Panc1 (cell line): ENCODE measurements at regions not wholly inside any gene's neighbourhood (a gene's known extent, or its start where the extent isn't known, plus 50 kb on each side); places are given as distances from the start of the nearest gene placed in this dataset.

ENCODE experiments used
- ATAC-seq: fragments of 200-7000 bp; cut with Tn5 transposase; 2 replicates; pipeline ENCODE4 v1.9.1; 2020; ENCODE audit warnings: mild to moderate bottlenecking, moderate library complexity
- BruUV-seq: library from RNA; stranded (reverse); fragments of 400-500 nt; replicated peaks from 2 replicates; lab custom pipeline; 2021; lab: Mats Ljungman, UMichigan
- CTCF ChIA-PET: fragments of 300-600 bp; sonication (Branson Sonifier 250); formaldehyde crosslinking; loops from one replicate; lab custom pipeline; 2022; ENCODE audit warnings: antibody characterized with exemption; lab: Charles Lee
- POLR2A ChIA-PET: fragments of 300-600 bp; sonication (Branson Sonifier 250); formaldehyde crosslinking; loops from one replicate; lab custom pipeline; 2022; ENCODE audit warnings: antibody characterized with exemption; lab: Charles Lee
- DNase-seq: peaks from one replicate; pipeline ENCODE4 v3.0.0-alpha.2; 2010; ENCODE audit warnings: low read depth, low spot score
- H3K27ac ChIP-seq: 2 replicates; pipeline ENCODE4 v1.5.1; 2011; ENCODE audit warnings: mild to moderate bottlenecking, low read length, inconsistent platforms
- H3K27me3 ChIP-seq: fragments of 200-500 bp; sonication (Bioruptor generic); 2 replicates; pipeline ENCODE4 v1.6.0; 2014; ENCODE audit warnings: low read length, inconsistent platforms; ENCODE audit not compliant: control insufficient read depth, insufficient read depth
- H3K36me3 ChIP-seq: fragments of 200-500 bp; sonication (Bioruptor generic); 2 replicates; pipeline ENCODE4 v1.5.1; 2014; ENCODE audit warnings: inconsistent platforms, mild to moderate bottlenecking, low read length, moderate library complexity; ENCODE audit not compliant: control insufficient read depth, insufficient read depth
- H3K4me1 ChIP-seq: 2 replicates; pipeline ENCODE4 v1.5.1; 2011; ENCODE audit warnings: inconsistent platforms, mild to moderate bottlenecking, low read length, moderate library complexity; ENCODE audit not compliant: control insufficient read depth, insufficient read depth
- H3K4me3 ChIP-seq, 2 experiments: 2 replicates each; pipeline ENCODE4 v1.5.1; 2011 to 2012; ENCODE audit warnings: low read depth in 2 of 2, low read length in 2 of 2, mild to moderate bottlenecking in 2 of 2, inconsistent platforms in 1 of 2, moderate library complexity in 1 of 2
- H3K9me3 ChIP-seq: fragments of 200-500 bp; sonication (Bioruptor generic); 2 replicates; pipeline ENCODE4 v1.5.1; 2014; ENCODE audit warnings: low read depth, mild to moderate bottlenecking, inconsistent platforms, low read length, moderate library complexity; ENCODE audit not compliant: control insufficient read depth, insufficient read depth
- CTCF ChIP-seq: fragments of 450-650 bp; IDR thresholded peaks from 2 replicates; pipeline ENCODE4 v1.5.1; 2017; ENCODE audit warnings: mild to moderate bottlenecking
- POLR2AphosphoS5 ChIP-seq: IDR thresholded peaks from 2 replicates; pipeline ENCODE4 v1.6.1; 2012; ENCODE audit warnings: mild to moderate bottlenecking, low read depth, low read length, moderate library complexity
- REST ChIP-seq, 2 experiments: IDR thresholded peaks; 2 replicates each; pipeline ENCODE4 v1.6.1; 2011 to 2012; ENCODE audit warnings: low read depth in 2 of 2, control low read depth in 1 of 2, low read length in 1 of 2, mild to moderate bottlenecking in 1 of 2, moderate library complexity in 1 of 2; ENCODE audit not compliant: insufficient read depth in 1 of 2
- SIN3A ChIP-seq: IDR thresholded peaks from 2 replicates; pipeline ENCODE4 v1.6.1; 2012; ENCODE audit warnings: low read depth, mild to moderate bottlenecking, low read length, moderate library complexity, borderline replicate concordance; ENCODE audit not compliant: insufficient read depth
- TCF7L2 ChIP-seq: IDR thresholded peaks from 2 replicates; pipeline ENCODE4 v1.6.1; 2011; ENCODE audit warnings: mild to moderate bottlenecking, low read depth, low read length, inconsistent platforms
- in situ Hi-C: cut with HindIII; loops from 2 replicates; pipeline ENCODE4 v1.10.0; 2016; ENCODE audit warnings: low sequenced_read_pairs, low pct_unique_long_range_greater_than_20kb
- intact Hi-C: fragments of 100-400 bp; cut with micrococcal nuclease; formaldehyde crosslinking; loops from one replicate; pipeline ENCODE4 v1.10.0; 2022; ENCODE audit not compliant: unreplicated experiment

DNA sequence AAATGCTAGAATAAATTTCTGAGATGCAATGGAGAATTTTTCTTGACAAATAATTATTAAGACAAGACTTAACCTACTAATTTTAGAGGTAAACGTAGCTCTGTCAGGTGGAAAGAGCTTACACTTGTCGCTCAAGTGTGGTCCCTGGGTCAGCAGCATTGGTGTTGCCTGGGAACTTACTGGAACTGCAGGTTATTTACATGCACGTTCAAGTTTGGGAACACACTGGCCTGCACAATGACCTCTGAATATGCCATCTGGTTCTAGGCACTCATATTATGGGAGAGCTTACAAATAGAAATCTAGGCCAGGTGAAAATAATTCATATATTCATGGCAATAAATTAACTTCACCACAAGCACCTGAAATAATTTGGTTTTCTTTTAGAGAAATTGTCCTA lies 88.5 kb upstream of the BCL9 start:
- ATAC-seq = no peak
- no peaks in the 10 kb centered on the region for H3K4me1 ChIP-seq
- POLR2A ChIA-PET = no interaction called here
- no peaks in the 10 kb centered on the region for H3K9me3 ChIP-seq
- DNase-seq = no peak
- CTCF ChIA-PET = no interaction called here
- in situ Hi-C loops (no loop called here), intact Hi-C loops (no loop called here)
- TF ChIP-seq POLR2AphosphoS5 = no peak
- TF ChIP-seq TCF7L2 = no peak
- no peak for TF ChIP-seq REST (IDR thresholded peaks at IDR 0.05; ENCODE audit: insufficient read depth in 1 of 2, low read depth in 2 of 2, low read length in 1 of 2)
- TF ChIP-seq CTCF = no peak
- TF ChIP-seq SIN3A = no peak
- no peak overlapping the region for H3K4me3 ChIP-seq
- no TSS peak for BruUV-seq
- H3K27me3 ChIP-seq = no peaks in the 10 kb centered on the region; the same call in 1 of the 2 replicates
- H3K36me3 ChIP-seq = no peaks in the 10 kb centered on the region
- H3K27ac ChIP-seq = no peak overlapping the region

- ATAC-seq (no peak), DNase-seq (no peak)
- CTCF ChIA-PET = no interaction called here
- Histone ChIP-seq H3K36me3 (no peaks in the 10 kb centered on the region), H3K27ac (no peak overlapping the region), H3K4me3 (no peak overlapping the region), H3K9me3 (no peaks in the 10 kb centered on the region; the same call in 1 of the 2 replicates), H3K4me1 (no peaks in the 10 kb centered on the region), H3K27me3 (no peaks in the 10 kb centered on the region)
- intact Hi-C loops (no loop called here), in situ Hi-C loops (no loop called here)
- POLR2A ChIA-PET = no interaction called here
- BruUV-seq = no TSS peak
- no peak for TF ChIP-seq TCF7L2
- TF ChIP-seq REST (IDR thresholded peaks at IDR 0.05; ENCODE audit: insufficient read depth in 1 of 2, low read depth in 2 of 2, low read length in 1 of 2) = no peak
- no peak for TF ChIP-seq POLR2AphosphoS5
- no peak for TF ChIP-seq SIN3A
- no peak for TF ChIP-seq CTCF
Observed at GRCh38 chr1:147463022-147463421, 78.3 kb upstream of the BCL9 start.
